Thoracic aorta (tissue), 2 donors: ENCODE measurements at regions not wholly inside any gene's neighbourhood (a gene's known extent, or its start where the extent isn't known, plus 50 kb on each side); places are given as distances from the start of the nearest gene placed in this dataset.

Experiments used
- ATAC-seq: fragments of 150-250 bp; one replicate; pipeline ENCODE4 v1.8.0; 2017; ENCODE audit warnings: low read depth; ENCODE audit not compliant: insufficient number of reproducible peaks, low FRiP score
- DNase-seq: peaks from one replicate; pipeline ENCODE4 v3.0.0-alpha.2; 2020; ENCODE audit warnings: low spot score
- H3K27ac ChIP-seq, 2 donors: fragments of 200-600 bp; sonication (generic); 1 replicate in 1 of 2; 2 replicates in 1 of 2; pipeline ENCODE4 v1.5.1; 2016; ENCODE audit warnings: mild to moderate bottlenecking in 2 of 2, moderate library complexity in 2 of 2
- H3K27me3 ChIP-seq: fragments of 200-600 bp; sonication (generic); replicated peaks from 2 replicates; pipeline ENCODE4 v1.6.0; 2016; ENCODE audit warnings: mild to moderate bottlenecking; ENCODE audit not compliant: insufficient read depth
- H3K36me3 ChIP-seq: fragments of 200-600 bp; sonication (generic); one replicate; pipeline ENCODE4 v1.5.1; 2016
- H3K4me1 ChIP-seq, 2 donors: fragments of 200-600 bp; sonication (generic); 1 replicate in 1 of 2; 2 replicates in 1 of 2; pipeline versions ENCODE4 v1.5.1 to v1.6.0; 2016; ENCODE audit warnings: low read depth in 2 of 2, mild to moderate bottlenecking in 1 of 2; ENCODE audit not compliant: control insufficient read depth in 1 of 2
- H3K4me3 ChIP-seq: fragments of 200-600 bp; sonication (generic); 2 replicates; pipeline ENCODE4 v1.5.1; 2016; ENCODE audit warnings: mild to moderate bottlenecking
- H3K9me3 ChIP-seq: fragments of 200-600 bp; sonication (generic); 2 replicates; pipeline ENCODE4 v1.5.1; 2016
- CTCF ChIP-seq: fragments of 200-600 bp; sonication (generic); IDR thresholded peaks from one replicate; pipeline ENCODE4 v1.5.1; 2019; ENCODE audit warnings: antibody characterized with exemption

DNA sequence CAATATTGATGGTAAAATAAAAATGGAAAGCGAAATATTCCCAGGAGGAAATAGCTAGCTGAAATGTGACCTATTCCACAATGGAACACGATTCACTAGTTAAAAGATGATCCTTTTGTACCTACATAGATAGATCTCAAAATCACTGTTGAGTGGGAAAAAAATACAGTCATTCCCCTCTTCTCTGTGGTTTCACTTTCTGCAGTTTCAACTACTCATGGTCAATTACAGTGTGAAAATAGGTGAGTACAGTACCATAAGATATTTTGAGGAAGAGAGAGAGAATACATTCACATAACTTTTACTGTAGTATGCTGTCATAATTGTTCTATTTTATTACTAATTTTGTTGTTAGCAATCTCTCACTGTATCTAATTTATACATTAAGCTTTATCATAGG lies 56.0 kb upstream of the COL13A1 start:
- no peaks in the 10 kb centered on the region for H3K9me3 ChIP-seq
- peaks cover 8 to 28% of the 10 kb centered on the region in 2 donors for H3K4me1 ChIP-seq
- H3K27ac ChIP-seq, result no peak overlapping the region
- ATAC-seq, result no peak
- no peak overlapping the region for H3K4me3 ChIP-seq
- no peaks in the 10 kb centered on the region for H3K27me3 ChIP-seq
- no peak for TF ChIP-seq CTCF
- no peak for DNase-seq
- H3K36me3 ChIP-seq, result no peaks in the 10 kb centered on the region

GRCh38 chr10:69747179-69747578 lies 54.5 kb upstream of the COL13A1 start:
- DNase-seq, result no peak
- no peak for ATAC-seq
- Histone ChIP-seq H3K27me3 (no peaks in the 10 kb centered on the region), H3K4me3 (no peak overlapping the region), H3K4me1 (peaks cover 8 to 28% of the 10 kb centered on the region in 2 donors), H3K36me3 (no peaks in the 10 kb centered on the region), H3K27ac (peak overlapping the region in 1 of 2 donors; percentile 17), H3K9me3 (no peaks in the 10 kb centered on the region)
- no peak for TF ChIP-seq CTCF

GRCh38 chr10:69748621-69749020 lies 53.1 kb upstream of the COL13A1 start:
- Histone ChIP-seq H3K27ac (no peak overlapping the region), H3K9me3 (no peaks in the 10 kb centered on the region), H3K27me3 (no peaks in the 10 kb centered on the region), H3K4me1 (peaks cover 8 to 28% of the 10 kb centered on the region in 2 donors), H3K4me3 (no peak overlapping the region), H3K36me3 (no peaks in the 10 kb centered on the region)
- DNase-seq (no peak), ATAC-seq (no peak)
- no peak for TF ChIP-seq CTCF

DNA sequence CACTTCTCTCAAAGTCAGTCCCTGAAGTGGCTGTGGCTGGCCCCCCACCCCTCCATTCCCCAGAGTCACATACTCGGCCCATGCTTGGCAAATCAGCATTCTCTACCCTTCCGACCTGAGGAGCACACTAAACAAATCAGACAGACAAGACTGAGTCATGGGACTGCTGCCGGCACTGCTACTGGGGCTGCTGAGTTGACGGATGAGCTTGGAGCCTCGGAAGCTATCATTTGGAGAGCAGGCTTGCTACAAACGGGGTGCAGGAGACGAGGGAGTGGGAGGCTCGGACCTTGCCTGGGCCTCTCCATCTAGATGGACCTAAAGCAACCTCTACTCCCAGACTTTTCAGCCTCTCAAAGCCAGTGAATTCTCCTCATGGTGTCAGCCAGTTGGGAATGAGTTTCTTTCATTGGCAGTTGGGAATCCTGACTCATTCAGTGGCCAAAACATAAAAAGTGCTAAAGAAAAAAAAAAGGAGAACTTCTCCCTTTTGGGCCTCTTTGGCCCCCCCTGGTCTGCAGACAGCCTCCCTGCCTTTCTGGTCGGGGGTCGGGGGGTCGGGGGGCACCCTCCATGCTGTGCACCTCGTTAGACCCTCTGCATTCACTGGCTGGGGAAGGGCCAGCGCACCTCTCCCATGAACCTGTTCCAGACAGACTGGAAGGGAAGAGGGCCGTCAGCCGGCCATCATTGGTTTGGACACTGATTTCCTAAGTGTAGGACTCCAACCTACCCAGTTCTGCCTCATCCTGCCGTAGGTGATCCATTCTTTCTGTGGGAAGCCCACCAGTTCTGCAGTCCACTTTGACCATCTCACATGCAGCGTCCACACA lies 52.3 kb upstream of the COL13A1 start:
- ATAC-seq (no peak), DNase-seq (no peak)
- H3K4me3 ChIP-seq, result no peak overlapping the region
- H3K36me3 ChIP-seq, result no peaks in the 10 kb centered on the region
- peaks cover 8 to 28% of the 10 kb centered on the region in 2 donors for H3K4me1 ChIP-seq
- no peaks in the 10 kb centered on the region for H3K9me3 ChIP-seq
- TF ChIP-seq CTCF, result no peak
- no peak overlapping the region for H3K27ac ChIP-seq
- no peaks in the 10 kb centered on the region for H3K27me3 ChIP-seq

- Histone ChIP-seq H3K36me3 (no peaks in the 10 kb centered on the region), H3K9me3 (no peaks in the 10 kb centered on the region), H3K4me3 (no peak overlapping the region), H3K4me1 (peaks cover 8 to 28% of the 10 kb centered on the region in 2 donors), H3K27me3 (no peaks in the 10 kb centered on the region), H3K27ac (no peak overlapping the region)
- no peak for TF ChIP-seq CTCF
- ATAC-seq (no peak), DNase-seq (no peak)
These were observed 51.7 kb upstream of the COL13A1 start for GRCh38 chr10:69750011-69750373.
